ENCODE measurements at regions not wholly inside any gene's neighbourhood (a gene's known extent, or its start where the extent isn't known, plus 50 kb on each side); places are given as distances from the start of the nearest gene placed in this dataset.

DNA sequence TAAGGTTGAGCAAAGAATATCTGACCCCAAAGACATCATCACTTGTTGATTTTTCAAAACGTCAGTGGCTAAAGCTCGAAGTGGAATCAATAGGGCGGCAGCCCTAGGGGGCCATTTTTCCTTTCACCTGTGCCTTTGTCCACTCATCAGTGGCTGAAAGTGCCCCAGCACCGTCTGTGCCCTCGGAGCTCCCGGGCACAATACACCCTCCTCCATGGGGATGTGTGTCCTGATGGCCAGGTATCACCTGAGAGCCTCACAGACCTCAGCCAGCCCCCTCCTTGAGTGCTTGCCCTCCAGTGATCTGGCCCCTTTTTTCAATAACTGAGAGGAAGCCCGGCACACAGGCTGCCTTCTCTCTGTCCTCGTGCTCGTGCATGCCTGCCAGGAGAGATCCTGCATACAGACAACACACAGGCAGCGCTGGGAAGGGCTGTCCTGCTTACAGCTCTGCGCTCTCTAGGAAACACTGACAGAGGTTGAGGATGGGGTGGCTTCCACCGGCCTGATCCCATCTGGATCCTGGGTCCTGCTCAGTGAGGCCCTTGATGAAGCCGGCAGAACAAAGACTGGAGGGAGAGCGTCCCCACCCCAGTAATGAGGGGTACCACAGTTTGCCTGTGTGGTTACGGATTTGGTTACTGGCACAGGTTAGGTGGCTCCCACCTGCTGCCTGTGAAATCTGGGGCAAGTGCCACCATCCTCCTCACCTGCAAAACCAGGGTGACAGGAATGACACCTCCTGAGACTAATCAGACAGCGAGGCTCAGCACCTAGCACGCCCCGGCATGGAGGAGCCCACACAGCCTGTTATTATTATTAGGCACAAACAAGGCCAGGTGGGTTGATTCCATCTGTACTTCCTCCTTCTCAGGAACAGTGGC, 197.5 kb upstream of the RAB6C start:
- TF ChIP-seq, protein P1, sequence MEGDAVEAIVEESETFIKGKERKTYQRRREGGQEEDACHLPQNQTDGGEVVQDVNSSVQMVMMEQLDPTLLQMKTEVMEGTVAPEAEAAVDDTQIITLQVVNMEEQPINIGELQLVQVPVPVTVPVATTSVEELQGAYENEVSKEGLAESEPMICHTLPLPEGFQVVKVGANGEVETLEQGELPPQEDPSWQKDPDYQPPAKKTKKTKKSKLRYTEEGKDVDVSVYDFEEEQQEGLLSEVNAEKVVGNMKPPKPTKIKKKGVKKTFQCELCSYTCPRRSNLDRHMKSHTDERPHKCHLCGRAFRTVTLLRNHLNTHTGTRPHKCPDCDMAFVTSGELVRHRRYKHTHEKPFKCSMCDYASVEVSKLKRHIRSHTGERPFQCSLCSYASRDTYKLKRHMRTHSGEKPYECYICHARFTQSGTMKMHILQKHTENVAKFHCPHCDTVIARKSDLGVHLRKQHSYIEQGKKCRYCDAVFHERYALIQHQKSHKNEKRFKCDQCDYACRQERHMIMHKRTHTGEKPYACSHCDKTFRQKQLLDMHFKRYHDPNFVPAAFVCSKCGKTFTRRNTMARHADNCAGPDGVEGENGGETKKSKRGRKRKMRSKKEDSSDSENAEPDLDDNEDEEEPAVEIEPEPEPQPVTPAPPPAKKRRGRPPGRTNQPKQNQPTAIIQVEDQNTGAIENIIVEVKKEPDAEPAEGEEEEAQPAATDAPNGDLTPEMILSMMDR (IDR thresholded peaks at IDR 0.05): no peak
- no peak for TF ChIP-seq POLR2A (IDR thresholded peaks at IDR 0.05)
- no peak for TF ChIP-seq POLR2AphosphoS5 (IDR thresholded peaks at IDR 0.05)

Data from prostate gland (tissue), 2 donors.